ENCODE measurements at regions not wholly inside any gene's neighbourhood (a gene's known extent, or its start where the extent isn't known, plus 50 kb on each side); places are given as distances from the start of the nearest gene placed in this dataset.

DNA sequence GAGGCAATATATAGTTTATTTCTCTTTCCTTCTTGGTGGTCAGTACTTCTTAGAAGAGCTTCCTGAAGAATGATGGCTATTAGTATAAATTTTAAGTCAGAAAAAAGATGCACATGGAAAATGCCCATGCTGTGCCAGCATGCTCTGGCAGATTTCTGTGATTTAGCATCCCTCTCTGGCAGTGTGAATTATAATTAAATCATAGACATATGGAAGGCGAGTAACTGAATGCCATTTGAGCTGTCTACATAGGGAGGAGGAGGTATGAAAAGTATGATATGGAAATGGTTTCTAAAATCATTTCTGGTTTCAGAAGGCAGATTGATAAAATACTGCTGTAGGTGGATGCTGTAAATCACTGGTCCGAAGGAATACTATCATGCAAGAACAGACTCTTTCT, 754.9 kb upstream of the LRATD1 start:
- H3K27ac ChIP-seq (ENCODE audit: control insufficient read depth, insufficient read depth, low read length), result no peak overlapping the region
- no peaks in the 10 kb centered on the region for H3K27me3 ChIP-seq (ENCODE audit: control insufficient read depth, extremely low read depth, insufficient read depth, low read length)
- FAIRE-seq, result no peak
- dilution Hi-C loops (cut with MboI; ENCODE audit: extremely low pct_ligation_motif_present, low sequenced_read_pairs), result no loop called here
- H3K9me3 ChIP-seq (ENCODE audit: control insufficient read depth, low read depth, low read length), result no peaks in the 10 kb centered on the region
- no peak overlapping the region for H3K9ac ChIP-seq (ENCODE audit: control insufficient read depth, extremely low read depth, insufficient read depth, low read length)
- H4K20me1 ChIP-seq (ENCODE audit: control insufficient read depth, extremely low read depth, insufficient read depth, low read length), result no peaks in the 10 kb centered on the region
- no peak for TF ChIP-seq EZH2 (IDR thresholded peaks at IDR 0.05; ENCODE audit: low read length)
- TF ChIP-seq, protein P1, sequence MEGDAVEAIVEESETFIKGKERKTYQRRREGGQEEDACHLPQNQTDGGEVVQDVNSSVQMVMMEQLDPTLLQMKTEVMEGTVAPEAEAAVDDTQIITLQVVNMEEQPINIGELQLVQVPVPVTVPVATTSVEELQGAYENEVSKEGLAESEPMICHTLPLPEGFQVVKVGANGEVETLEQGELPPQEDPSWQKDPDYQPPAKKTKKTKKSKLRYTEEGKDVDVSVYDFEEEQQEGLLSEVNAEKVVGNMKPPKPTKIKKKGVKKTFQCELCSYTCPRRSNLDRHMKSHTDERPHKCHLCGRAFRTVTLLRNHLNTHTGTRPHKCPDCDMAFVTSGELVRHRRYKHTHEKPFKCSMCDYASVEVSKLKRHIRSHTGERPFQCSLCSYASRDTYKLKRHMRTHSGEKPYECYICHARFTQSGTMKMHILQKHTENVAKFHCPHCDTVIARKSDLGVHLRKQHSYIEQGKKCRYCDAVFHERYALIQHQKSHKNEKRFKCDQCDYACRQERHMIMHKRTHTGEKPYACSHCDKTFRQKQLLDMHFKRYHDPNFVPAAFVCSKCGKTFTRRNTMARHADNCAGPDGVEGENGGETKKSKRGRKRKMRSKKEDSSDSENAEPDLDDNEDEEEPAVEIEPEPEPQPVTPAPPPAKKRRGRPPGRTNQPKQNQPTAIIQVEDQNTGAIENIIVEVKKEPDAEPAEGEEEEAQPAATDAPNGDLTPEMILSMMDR (optimal IDR thresholded peaks at IDR 0.05 in 1 of 3, IDR thresholded peaks at IDR 0.05 in 1 of 3, conservative IDR thresholded peaks at IDR 0.05 in 1 of 3; ENCODE audit: extremely low read depth in 1 of 3, insufficient read depth in 2 of 3, low read length in 3 of 3), result no peak
- H3K79me2 ChIP-seq (ENCODE audit: control insufficient read depth, insufficient read depth, low read length), result no peaks in the 10 kb centered on the region
- no peak overlapping the region for H3K4me2 ChIP-seq (ENCODE audit: control insufficient read depth, extremely low read depth, insufficient read depth, low read depth, low read length)
- H2AFZ ChIP-seq (ENCODE audit: control insufficient read depth, low read length), result no peak overlapping the region
- H3K4me3 ChIP-seq (ENCODE audit: control insufficient read depth in 2 of 3, extremely low read depth in 1 of 3, insufficient read depth in 2 of 3, low read depth in 1 of 3, low read length in 3 of 3), result no peak overlapping the region
- no peaks in the 10 kb centered on the region for H3K9me1 ChIP-seq (ENCODE audit: control insufficient read depth, extremely low read depth, insufficient read depth, low read length)
- H3K4me1 ChIP-seq (ENCODE audit: control insufficient read depth, extremely low read depth, insufficient read depth, low read length), result no peaks in the 10 kb centered on the region
- DNase-seq (ENCODE audit: low read depth, low spot score), result no peak
- no peaks in the 10 kb centered on the region for H3K36me3 ChIP-seq (ENCODE audit: control insufficient read depth in 2 of 2, extremely low read depth in 1 of 2, insufficient read depth in 2 of 2, low read length in 2 of 2)

GRCh38 chr2:13884291-13884976, 748.1 kb upstream of the LRATD1 start:
- no peak for DNase-seq (ENCODE audit: low read depth, low spot score)
- Histone ChIP-seq H3K9me1 (ENCODE audit: control insufficient read depth, extremely low read depth, insufficient read depth, low read length) (no peaks in the 10 kb centered on the region), H2AFZ (ENCODE audit: control insufficient read depth, low read length) (no peak overlapping the region), H3K4me2 (ENCODE audit: control insufficient read depth, extremely low read depth, insufficient read depth, low read depth, low read length) (no peak overlapping the region), H3K36me3 (ENCODE audit: control insufficient read depth in 2 of 2, extremely low read depth in 1 of 2, insufficient read depth in 2 of 2, low read length in 2 of 2) (no peaks in the 10 kb centered on the region), H3K27ac (ENCODE audit: control insufficient read depth, insufficient read depth, low read length) (no peak overlapping the region), H3K27me3 (ENCODE audit: control insufficient read depth, extremely low read depth, insufficient read depth, low read length) (no peaks in the 10 kb centered on the region), H3K9me3 (ENCODE audit: control insufficient read depth, low read depth, low read length) (no peaks in the 10 kb centered on the region), H4K20me1 (ENCODE audit: control insufficient read depth, extremely low read depth, insufficient read depth, low read length) (no peaks in the 10 kb centered on the region), H3K4me1 (ENCODE audit: control insufficient read depth, extremely low read depth, insufficient read depth, low read length) (no peaks in the 10 kb centered on the region), H3K79me2 (ENCODE audit: control insufficient read depth, insufficient read depth, low read length) (no peaks in the 10 kb centered on the region), H3K9ac (ENCODE audit: control insufficient read depth, extremely low read depth, insufficient read depth, low read length) (no peak overlapping the region), H3K4me3 (ENCODE audit: control insufficient read depth in 2 of 3, extremely low read depth in 1 of 3, insufficient read depth in 2 of 3, low read depth in 1 of 3, low read length in 3 of 3) (no peak overlapping the region)
- TF ChIP-seq, protein P1 (optimal IDR thresholded peaks at IDR 0.05 in 1 of 3, IDR thresholded peaks at IDR 0.05 in 1 of 3, conservative IDR thresholded peaks at IDR 0.05 in 1 of 3; ENCODE audit: extremely low read depth in 1 of 3, insufficient read depth in 2 of 3, low read length in 3 of 3), result no peak
- TF ChIP-seq EZH2 (IDR thresholded peaks at IDR 0.05; ENCODE audit: low read length), result no peak
- dilution Hi-C loops (cut with MboI; ENCODE audit: extremely low pct_ligation_motif_present, low sequenced_read_pairs), result no loop called here
- FAIRE-seq, result no peak
